Sigmoid colon (tissue), 6 donors: ENCODE measurements at regions not wholly inside any gene's neighbourhood (a gene's known extent, or its start where the extent isn't known, plus 50 kb on each side); places are given as distances from the start of the nearest gene placed in this dataset.

Source experiments
- DNase-seq: peaks from one replicate; pipeline ENCODE4 v3.0.0-alpha.2; 2019
- H3K27ac ChIP-seq, 4 donors: fragments of 200-600 bp; sonication (generic); one replicate each; pipeline ENCODE4 v1.5.1; 2016 to 2019; ENCODE audit warnings: mild to moderate bottlenecking in 1 of 4
- H3K27me3 ChIP-seq, 3 donors: fragments of 200-600 bp; sonication (generic); one replicate each; pipeline ENCODE4 v1.5.1; 2019; ENCODE audit warnings: mild to moderate bottlenecking in 1 of 3
- H3K36me3 ChIP-seq, 4 donors: fragments of 200-600 bp; sonication (generic); one replicate each; pipeline ENCODE4 v1.5.1; 2016 to 2019
- H3K4me1 ChIP-seq, 4 donors: fragments of 200-600 bp; sonication (generic); one replicate each; pipeline ENCODE4 v1.5.1; 2017 to 2019
- H3K4me3 ChIP-seq, 4 donors: fragments of 200-600 bp; sonication (generic); one replicate each; pipeline ENCODE4 v1.5.1; 2017 to 2019; ENCODE audit warnings: mild to moderate bottlenecking in 2 of 4, moderate library complexity in 1 of 4
- H3K9me3 ChIP-seq, 4 donors: fragments of 200-600 bp in 3 of 4; sonication (generic) in 3 of 4; one replicate each; pipeline versions ENCODE4 v1.5.1 to v1.6.1; 2013 to 2019
- CTCF ChIP-seq, 4 experiments: fragments of 450-650 bp in 3 of 4; fragments of 200-600 bp in 1 of 4; IDR thresholded peaks; one replicate each; pipeline ENCODE4 v1.5.1; 2016 to 2019; ENCODE audit warnings: antibody characterized with exemption in 4 of 4, mild to moderate bottlenecking in 3 of 4, moderate library complexity in 2 of 4
- EP300 ChIP-seq, 4 donors: sonication (generic); formaldehyde crosslinking; IDR thresholded peaks; one replicate each; pipeline ENCODE4 v1.6.1; 2017; ENCODE audit warnings: antibody characterized with exemption in 4 of 4
- POLR2A ChIP-seq, 2 donors: fragments of 450-650 bp; IDR thresholded peaks; one replicate each; pipeline ENCODE4 v1.6.1; 2016; ENCODE audit warnings: antibody characterized with exemption in 2 of 2, mild to moderate bottlenecking in 2 of 2, moderate library complexity in 2 of 2
- POLR2AphosphoS5 ChIP-seq, 4 donors: sonication (generic); formaldehyde crosslinking; IDR thresholded peaks; one replicate each; pipeline ENCODE4 v1.6.1; 2017; ENCODE audit warnings: antibody characterized with exemption in 4 of 4
- WGBS, 2 donors: extraction: QIAGEN DNeasy Blood & Tissue Kit; methylation state at CpG; one replicate each; pipeline ENCODE4 v1.1.7; 2013; 5-methylcytosine and 5-hydroxymethylcytosine counted together
- intact Hi-C: fragments of 100-400 bp; cut with DNase I; formaldehyde crosslinking; loops from one replicate; pipeline ENCODE4 v1.15.1; 2023
- donor health status: healthy with polysubstance abuse.
- donor health status: healthy.

GRCh38 chr20:20795721-20796120 lies 83.3 kb upstream of the RALGAPA2 start:
- DNase-seq, result no peak
- H3K27ac ChIP-seq, result no peak overlapping the region
- H3K36me3 ChIP-seq, result no peaks in the 10 kb centered on the region
- H3K4me3 ChIP-seq, result no peak overlapping the region
- WGBS, 2 donors, result 87 to 89% methylated on average over 5 of the region's 5 CpGs
- no peak for TF ChIP-seq CTCF (IDR thresholded peaks at IDR 0.05)
- no peaks in the 10 kb centered on the region for H3K27me3 ChIP-seq
- no peaks in the 10 kb centered on the region for H3K9me3 ChIP-seq
- intact Hi-C loops, result no loop called here
- H3K4me1 ChIP-seq, result no peaks in the 10 kb centered on the region

- no peak for TF ChIP-seq POLR2AphosphoS5 (IDR thresholded peaks at IDR 0.05)
- no peaks in the 10 kb centered on the region for H3K36me3 ChIP-seq
- no peak overlapping the region for H3K4me3 ChIP-seq
- no peaks in the 10 kb centered on the region for H3K4me1 ChIP-seq
- no peak for DNase-seq
- no peaks in the 10 kb centered on the region for H3K27me3 ChIP-seq
- intact Hi-C loops, result no loop called here
- WGBS, 2 donors, result 80% methylated on average over 3 of the region's 3 CpGs
- no peak overlapping the region for H3K27ac ChIP-seq
- no peaks in the 10 kb centered on the region for H3K9me3 ChIP-seq
These were observed 82.7 kb upstream of the RALGAPA2 start for GRCh38 chr20:20795119-20795518.

GRCh38 chr20:20793591-20793990 lies 81.1 kb upstream of the RALGAPA2 start:
- Histone ChIP-seq H3K27me3 (no peaks in the 10 kb centered on the region), H3K36me3 (no peaks in the 10 kb centered on the region), H3K4me3 (no peak overlapping the region), H3K27ac (no peak overlapping the region), H3K4me1 (no peaks in the 10 kb centered on the region), H3K9me3 (no peaks in the 10 kb centered on the region)
- whole genome bisulfite sequencing, 2 donors, result 75 to 81% methylated on average over 2 of the region's 2 CpGs
- no peak for DNase-seq
- TF ChIP-seq POLR2A (IDR thresholded peaks at IDR 0.05) (no peak), POLR2AphosphoS5 (IDR thresholded peaks at IDR 0.05) (no peak), EP300 (IDR thresholded peaks at IDR 0.05) (no peak), CTCF (IDR thresholded peaks at IDR 0.05) (no peak)
- intact Hi-C loops, result no loop called here

GRCh38 chr20:20791664-20792568 lies 79.5 kb upstream of the RALGAPA2 start:
- H3K27ac ChIP-seq, result no peak overlapping the region
- H3K4me3 ChIP-seq, result no peak overlapping the region
- H3K4me1 ChIP-seq, result no peaks in the 10 kb centered on the region
- no peaks in the 10 kb centered on the region for H3K36me3 ChIP-seq
- H3K9me3 ChIP-seq, result no peaks in the 10 kb centered on the region
- H3K27me3 ChIP-seq, result no peaks in the 10 kb centered on the region
- TF ChIP-seq CTCF (IDR thresholded peaks at IDR 0.05) (no peak), POLR2A (IDR thresholded peaks at IDR 0.05) (no peak), POLR2AphosphoS5 (IDR thresholded peaks at IDR 0.05) (no peak), EP300 (IDR thresholded peaks at IDR 0.05) (no peak)
- DNase-seq, result no peak
- WGBS, 2 donors, result 77 to 78% methylated on average over 14 of the region's 14 CpGs
- intact Hi-C loops, result no loop called here

- Histone ChIP-seq H3K27ac (no peak overlapping the region), H3K27me3 (no peaks in the 10 kb centered on the region), H3K9me3 (no peaks in the 10 kb centered on the region), H3K4me1 (no peaks in the 10 kb centered on the region), H3K4me3 (no peak overlapping the region), H3K36me3 (no peaks in the 10 kb centered on the region)
- DNase-seq, result no peak
- intact Hi-C loops, result no loop called here
- 87 to 91% methylated on average over 4 of the region's 4 CpGs for WGBS, 2 donors
- TF ChIP-seq POLR2A (IDR thresholded peaks at IDR 0.05) (no peak), CTCF (IDR thresholded peaks at IDR 0.05) (no peak), EP300 (IDR thresholded peaks at IDR 0.05) (no peak), POLR2AphosphoS5 (IDR thresholded peaks at IDR 0.05) (no peak)
These were observed 75.9 kb upstream of the RALGAPA2 start for GRCh38 chr20:20788308-20788707.
